GM12878 (cell line): ENCODE measurements at regions not wholly inside any gene's neighbourhood (a gene's known extent, or its start where the extent isn't known, plus 50 kb on each side); places are given as distances from the start of the nearest gene placed in this dataset.

Experiments used
- RAD21 ChIP-seq: IDR thresholded peaks from 2 replicates; pipeline ENCODE4 v1.6.1; 2011; ENCODE audit warnings: mild to moderate bottlenecking, low read depth, low read length, moderate library complexity; ENCODE audit not compliant: insufficient read depth
- STAT3 ChIP-seq: IDR thresholded peaks from 2 replicates; pipeline ENCODE4 v1.6.1; 2011; ENCODE audit warnings: low read depth, low read length, improper control_type of control experiment
- TCF12 ChIP-seq: IDR thresholded peaks from 2 replicates; pipeline ENCODE4 v1.6.1; 2011; ENCODE audit warnings: low read depth, mild to moderate bottlenecking, low read length
- TF ChIP-seq, protein P1 (sequence below): IDR thresholded peaks from 2 replicates; pipeline ENCODE4 v1.6.1; 2011; ENCODE audit warnings: low read depth, low read length, improper control_type of control experiment, borderline replicate concordance
- TF ChIP-seq, protein P2 (sequence below), 3 experiments: IDR thresholded peaks in 2 of 3; conservative IDR thresholded peaks in 1 of 3; 2 replicates each; pipeline ENCODE4 v1.5.1; 2011; ENCODE audit warnings: low read depth in 3 of 3, low read length in 3 of 3, mild to moderate bottlenecking in 3 of 3, control low read depth in 2 of 3, moderate library complexity in 2 of 3, inconsistent platforms in 1 of 3, mixed read lengths in 1 of 3; ENCODE audit not compliant: control insufficient read depth in 2 of 3, insufficient read depth in 1 of 3; ENCODE audit errors: extremely low read depth in 1 of 3
- TF ChIP-seq, protein P3 (sequence below): fragments of 450-650 bp; formaldehyde crosslinking; IDR thresholded peaks from 2 replicates; pipeline ENCODE4 v1.4.0; 2020; ENCODE audit warnings: mild to moderate bottlenecking, moderate library complexity
- TF ChIP-seq, protein P4 (sequence below): IDR thresholded peaks from 2 replicates; pipeline ENCODE4 v1.6.1; 2011; ENCODE audit warnings: mild to moderate bottlenecking, low read depth, low read length, moderate library complexity; ENCODE audit not compliant: insufficient replicate concordance

DNA sequence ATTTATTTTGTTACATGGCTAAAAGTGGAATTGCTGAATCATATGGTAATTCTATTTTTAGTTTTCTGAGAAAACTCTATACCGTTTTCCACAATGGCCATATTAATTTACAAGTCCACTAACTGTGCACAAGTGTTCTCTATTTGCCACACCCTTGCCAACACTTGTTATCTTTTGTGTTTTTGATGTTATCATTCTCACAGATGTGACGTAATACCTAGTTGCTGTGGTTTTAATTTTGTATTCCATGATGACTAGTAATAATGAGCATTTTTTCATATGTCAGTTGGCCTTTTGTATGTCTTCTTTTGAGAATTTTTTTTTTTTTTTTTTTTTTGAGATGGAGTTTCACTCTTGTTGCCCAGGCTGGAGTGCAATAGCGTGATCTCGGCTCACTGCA is 164.2 kb upstream of the SPANXN4 start:
- TF ChIP-seq, protein P1, sequence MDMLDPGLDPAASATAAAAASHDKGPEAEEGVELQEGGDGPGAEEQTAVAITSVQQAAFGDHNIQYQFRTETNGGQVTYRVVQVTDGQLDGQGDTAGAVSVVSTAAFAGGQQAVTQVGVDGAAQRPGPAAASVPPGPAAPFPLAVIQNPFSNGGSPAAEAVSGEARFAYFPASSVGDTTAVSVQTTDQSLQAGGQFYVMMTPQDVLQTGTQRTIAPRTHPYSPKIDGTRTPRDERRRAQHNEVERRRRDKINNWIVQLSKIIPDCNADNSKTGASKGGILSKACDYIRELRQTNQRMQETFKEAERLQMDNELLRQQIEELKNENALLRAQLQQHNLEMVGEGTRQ = no peak
- TF ChIP-seq, protein P2, sequence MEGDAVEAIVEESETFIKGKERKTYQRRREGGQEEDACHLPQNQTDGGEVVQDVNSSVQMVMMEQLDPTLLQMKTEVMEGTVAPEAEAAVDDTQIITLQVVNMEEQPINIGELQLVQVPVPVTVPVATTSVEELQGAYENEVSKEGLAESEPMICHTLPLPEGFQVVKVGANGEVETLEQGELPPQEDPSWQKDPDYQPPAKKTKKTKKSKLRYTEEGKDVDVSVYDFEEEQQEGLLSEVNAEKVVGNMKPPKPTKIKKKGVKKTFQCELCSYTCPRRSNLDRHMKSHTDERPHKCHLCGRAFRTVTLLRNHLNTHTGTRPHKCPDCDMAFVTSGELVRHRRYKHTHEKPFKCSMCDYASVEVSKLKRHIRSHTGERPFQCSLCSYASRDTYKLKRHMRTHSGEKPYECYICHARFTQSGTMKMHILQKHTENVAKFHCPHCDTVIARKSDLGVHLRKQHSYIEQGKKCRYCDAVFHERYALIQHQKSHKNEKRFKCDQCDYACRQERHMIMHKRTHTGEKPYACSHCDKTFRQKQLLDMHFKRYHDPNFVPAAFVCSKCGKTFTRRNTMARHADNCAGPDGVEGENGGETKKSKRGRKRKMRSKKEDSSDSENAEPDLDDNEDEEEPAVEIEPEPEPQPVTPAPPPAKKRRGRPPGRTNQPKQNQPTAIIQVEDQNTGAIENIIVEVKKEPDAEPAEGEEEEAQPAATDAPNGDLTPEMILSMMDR (IDR thresholded peaks at IDR 0.05 in 2 of 3, conservative IDR thresholded peaks at IDR 0.05 in 1 of 3; ENCODE audit: control insufficient read depth in 2 of 3, extremely low read depth in 1 of 3, insufficient read depth in 1 of 3, low read depth in 3 of 3, low read length in 3 of 3) = no peak
- TF ChIP-seq, protein P3, sequence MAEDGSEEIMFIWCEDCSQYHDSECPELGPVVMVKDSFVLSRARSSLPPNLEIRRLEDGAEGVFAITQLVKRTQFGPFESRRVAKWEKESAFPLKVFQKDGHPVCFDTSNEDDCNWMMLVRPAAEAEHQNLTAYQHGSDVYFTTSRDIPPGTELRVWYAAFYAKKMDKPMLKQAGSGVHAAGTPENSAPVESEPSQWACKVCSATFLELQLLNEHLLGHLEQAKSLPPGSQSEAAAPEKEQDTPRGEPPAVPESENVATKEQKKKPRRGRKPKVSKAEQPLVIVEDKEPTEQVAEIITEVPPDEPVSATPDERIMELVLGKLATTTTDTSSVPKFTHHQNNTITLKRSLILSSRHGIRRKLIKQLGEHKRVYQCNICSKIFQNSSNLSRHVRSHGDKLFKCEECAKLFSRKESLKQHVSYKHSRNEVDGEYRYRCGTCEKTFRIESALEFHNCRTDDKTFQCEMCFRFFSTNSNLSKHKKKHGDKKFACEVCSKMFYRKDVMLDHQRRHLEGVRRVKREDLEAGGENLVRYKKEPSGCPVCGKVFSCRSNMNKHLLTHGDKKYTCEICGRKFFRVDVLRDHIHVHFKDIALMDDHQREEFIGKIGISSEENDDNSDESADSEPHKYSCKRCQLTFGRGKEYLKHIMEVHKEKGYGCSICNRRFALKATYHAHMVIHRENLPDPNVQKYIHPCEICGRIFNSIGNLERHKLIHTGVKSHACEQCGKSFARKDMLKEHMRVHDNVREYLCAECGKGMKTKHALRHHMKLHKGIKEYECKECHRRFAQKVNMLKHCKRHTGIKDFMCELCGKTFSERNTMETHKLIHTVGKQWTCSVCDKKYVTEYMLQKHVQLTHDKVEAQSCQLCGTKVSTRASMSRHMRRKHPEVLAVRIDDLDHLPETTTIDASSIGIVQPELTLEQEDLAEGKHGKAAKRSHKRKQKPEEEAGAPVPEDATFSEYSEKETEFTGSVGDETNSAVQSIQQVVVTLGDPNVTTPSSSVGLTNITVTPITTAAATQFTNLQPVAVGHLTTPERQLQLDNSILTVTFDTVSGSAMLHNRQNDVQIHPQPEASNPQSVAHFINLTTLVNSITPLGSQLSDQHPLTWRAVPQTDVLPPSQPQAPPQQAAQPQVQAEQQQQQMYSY (CRISPR knock-in tag) = no peak
- no peak for TF ChIP-seq RAD21
- no peak for TF ChIP-seq STAT3
- TF ChIP-seq TCF12 = no peak
- TF ChIP-seq, protein P4, sequence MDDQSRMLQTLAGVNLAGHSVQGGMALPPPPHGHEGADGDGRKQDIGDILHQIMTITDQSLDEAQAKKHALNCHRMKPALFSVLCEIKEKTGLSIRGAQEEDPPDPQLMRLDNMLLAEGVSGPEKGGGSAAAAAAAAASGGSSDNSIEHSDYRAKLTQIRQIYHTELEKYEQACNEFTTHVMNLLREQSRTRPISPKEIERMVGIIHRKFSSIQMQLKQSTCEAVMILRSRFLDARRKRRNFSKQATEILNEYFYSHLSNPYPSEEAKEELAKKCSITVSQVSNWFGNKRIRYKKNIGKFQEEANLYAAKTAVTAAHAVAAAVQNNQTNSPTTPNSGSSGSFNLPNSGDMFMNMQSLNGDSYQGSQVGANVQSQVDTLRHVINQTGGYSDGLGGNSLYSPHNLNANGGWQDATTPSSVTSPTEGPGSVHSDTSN = no peak
